Calu3 (cell line): ENCODE measurements at regions not wholly inside any gene's neighbourhood (a gene's known extent, or its start where the extent isn't known, plus 50 kb on each side); places are given as distances from the start of the nearest gene placed in this dataset.
A peak's percentile ranks its signal among the peaks of the same experiment; 100 is the strongest.

Source experiments
- BruUV-seq: library from RNA; stranded (reverse); fragments of 400-500 nt; replicated peaks from 2 replicates; lab custom pipeline; 2021; lab: Mats Ljungman, UMichigan
- CTCF ChIA-PET: fragments of 300-600 bp; sonication (Branson Sonifier 250); formaldehyde crosslinking; loops from one replicate; lab custom pipeline; 2022; ENCODE audit warnings: antibody characterized with exemption; lab: Charles Lee
- DNase-seq: peaks from one replicate; pipeline ENCODE4 v3.0.0; 2022
- H3K27ac Mint-ChIP-seq: one replicate; pipeline ENCODE4 v1.8.0; 2022; ENCODE audit warnings: mixed read lengths; ENCODE audit not compliant: unreplicated experiment
- H3K27me3 Mint-ChIP-seq: one replicate; pipeline ENCODE4 v1.8.0; 2022; ENCODE audit warnings: mixed read lengths; ENCODE audit not compliant: unreplicated experiment
- H3K36me3 Mint-ChIP-seq: one replicate; pipeline ENCODE4 v1.8.0; 2022; ENCODE audit warnings: mild to moderate bottlenecking, moderate library complexity, mixed read lengths; ENCODE audit not compliant: insufficient read depth, unreplicated experiment
- H3K4me1 Mint-ChIP-seq: one replicate; pipeline ENCODE4 v1.8.0; 2022; ENCODE audit warnings: mild to moderate bottlenecking, low read depth, mixed read lengths; ENCODE audit not compliant: unreplicated experiment
- H3K4me3 Mint-ChIP-seq: one replicate; pipeline ENCODE4 v1.8.0; 2022; ENCODE audit warnings: mild to moderate bottlenecking, low read depth, moderate library complexity, mixed read lengths; ENCODE audit not compliant: unreplicated experiment
- H3K9me3 Mint-ChIP-seq: one replicate; pipeline ENCODE4 v1.8.0; 2022; ENCODE audit warnings: low read depth, mixed read lengths; ENCODE audit not compliant: unreplicated experiment
- CTCF ChIP-seq: fragments of 200-600 bp; IDR thresholded peaks from one replicate; pipeline ENCODE4 v1.8.0; 2022; ENCODE audit warnings: antibody characterized with exemption; ENCODE audit not compliant: unreplicated experiment
- intact Hi-C: fragments of 100-400 bp; cut with micrococcal nuclease; formaldehyde crosslinking; loops from one replicate; pipeline ENCODE4 v1.10.0; 2022; ENCODE audit not compliant: unreplicated experiment

GRCh38 chr2:49772299-49772970, 618.1 kb upstream of the FSHR start:
- CTCF ChIA-PET = interaction anchor here (1.6 kb wide), 1 partner anchor 630 kb away, joined by 4 read pairs; no protein-coding TSS in a partner anchor
- Mint-ChIP-seq H3K4me1 (no peaks in the 10 kb centered on the region), H3K4me3 (no peak overlapping the region), H3K27me3 (no peaks in the 10 kb centered on the region), H3K36me3 (no peaks in the 10 kb centered on the region), H3K27ac (no peak overlapping the region), H3K9me3 (no peaks in the 10 kb centered on the region)
- TF ChIP-seq CTCF = no peak
- no peak for DNase-seq
- intact Hi-C loops = no loop called here
- BruUV-seq = no TSS peak

GRCh38 chr2:49770919-49771318, 616.6 kb upstream of the FSHR start:
- BruUV-seq = no TSS peak
- no peak for TF ChIP-seq CTCF
- CTCF ChIA-PET = interaction anchor here (0.9 to 1.6 kb wide), 2 partner anchors 373 to 631 kb away, joined by 4 to 6 read pairs; no protein-coding TSS in a partner anchor
- Mint-ChIP-seq H3K27ac (no peak overlapping the region), H3K9me3 (peaks cover 2% of the 10 kb centered on the region), H3K36me3 (no peaks in the 10 kb centered on the region), H3K4me3 (no peak overlapping the region), H3K4me1 (no peaks in the 10 kb centered on the region), H3K27me3 (no peaks in the 10 kb centered on the region)
- intact Hi-C loops = loop anchor here (1.0 to 2.0 kb wide), 2 partner anchors 373 to 632 kb away; no protein-coding TSS in a partner anchor
- peak; percentile 27 for DNase-seq

- Mint-ChIP-seq H3K4me3 (no peak overlapping the region), H3K27me3 (no peaks in the 10 kb centered on the region), H3K36me3 (no peaks in the 10 kb centered on the region), H3K9me3 (peaks cover 2% of the 10 kb centered on the region), H3K27ac (no peak overlapping the region), H3K4me1 (no peaks in the 10 kb centered on the region)
- DNase-seq = no peak
- CTCF ChIA-PET = no interaction called here
- no peak for TF ChIP-seq CTCF
- intact Hi-C loops = no loop called here
- no TSS peak for BruUV-seq
These were observed 613.0 kb upstream of the FSHR start for GRCh38 chr2:49767316-49767715.

GRCh38 chr2:49755777-49756176, 601.5 kb upstream of the FSHR start:
- intact Hi-C loops = no loop called here
- no peak for TF ChIP-seq CTCF
- no peak for DNase-seq
- CTCF ChIA-PET = no interaction called here
- no peaks in the 10 kb centered on the region for H3K9me3 Mint-ChIP-seq
- no peak overlapping the region for H3K27ac Mint-ChIP-seq
- no TSS peak for BruUV-seq
- H3K4me1 Mint-ChIP-seq = no peaks in the 10 kb centered on the region
- H3K4me3 Mint-ChIP-seq = no peak overlapping the region
- no peaks in the 10 kb centered on the region for H3K27me3 Mint-ChIP-seq
- H3K36me3 Mint-ChIP-seq = no peaks in the 10 kb centered on the region
